HG03460 (cell line): ENCODE measurements at regions not wholly inside any gene's neighbourhood (a gene's known extent, or its start where the extent isn't known, plus 50 kb on each side); places are given as distances from the start of the nearest gene placed in this dataset.
A peak's percentile ranks its signal among the peaks of the same experiment; 100 is the strongest.
"Not testable (repeated sequence)": the region's sequence is repeated elsewhere in the genome, so short reads cannot be mapped to it uniquely, and the experiment has no call there.

Experiments used
- ATAC-seq: cut with Tn5 transposase; IDR thresholded peaks from one replicate; pipeline ENCODE4 v1.9.1; 2021; ENCODE audit not compliant: unreplicated experiment

- no peak for ATAC-seq
These were observed 195.8 kb downstream of the HAO1 start for GRCh38 chr20:7744411-7744810.

- no peak for ATAC-seq
These were observed 191.6 kb downstream of the HAO1 start for GRCh38 chr20:7748624-7749023.

- no peak for ATAC-seq
These were observed 186.2 kb downstream of the HAO1 start for GRCh38 chr20:7754102-7754501.

GRCh38 chr20:7758406-7758805 lies 181.9 kb downstream of the HAO1 start:
- ATAC-seq: no peak

GRCh38 chr20:7760247-7761031 lies 179.8 kb downstream of the HAO1 start:
- no peak for ATAC-seq

GRCh38 chr20:7765221-7765620 lies 175.0 kb downstream of the HAO1 start:
- ATAC-seq: peak; percentile 94

GRCh38 chr20:7770046-7770445 lies 170.2 kb downstream of the HAO1 start:
- ATAC-seq: no peak

GRCh38 chr20:7770578-7770977 lies 169.7 kb downstream of the HAO1 start:
- ATAC-seq: peak; percentile 99

GRCh38 chr20:7772371-7772770 lies 167.9 kb downstream of the HAO1 start:
- ATAC-seq: no peak

- ATAC-seq: no peak
These were observed 166.7 kb downstream of the HAO1 start for GRCh38 chr20:7773511-7773910.

GRCh38 chr20:7775072-7775471 lies 165.2 kb downstream of the HAO1 start:
- ATAC-seq: no peak

GRCh38 chr20:7776148-7776547 lies 164.1 kb downstream of the HAO1 start:
- no peak for ATAC-seq

- ATAC-seq: no peak
These were observed 150.1 kb downstream of the HAO1 start for GRCh38 chr20:7790189-7790588.

- no peak for ATAC-seq
These were observed 147.9 kb downstream of the HAO1 start for GRCh38 chr20:7792150-7792869.

GRCh38 chr20:7798176-7798575 lies 142.1 kb downstream of the HAO1 start:
- no peak for ATAC-seq

- no peak for ATAC-seq
These were observed 140.4 kb downstream of the HAO1 start for GRCh38 chr20:7799862-7800261.

- ATAC-seq: not testable (repeated sequence)
These were observed 136.7 kb downstream of the HAO1 start for GRCh38 chr20:7803411-7804151.

- no peak for ATAC-seq
These were observed 133.4 kb downstream of the HAO1 start for GRCh38 chr20:7806831-7807230.

- ATAC-seq: no peak
These were observed 123.0 kb downstream of the HAO1 start for GRCh38 chr20:7817286-7817685.

GRCh38 chr20:7818477-7818876 lies 121.8 kb downstream of the HAO1 start:
- ATAC-seq: no peak

- ATAC-seq: no peak
These were observed 119.4 kb downstream of the HAO1 start for GRCh38 chr20:7820897-7821296.

GRCh38 chr20:7822772-7823171 lies 117.5 kb downstream of the HAO1 start:
- no peak for ATAC-seq
